Heart left ventricle (tissue), 16 donors: ENCODE measurements at regions not wholly inside any gene's neighbourhood (a gene's known extent, or its start where the extent isn't known, plus 50 kb on each side); places are given as distances from the start of the nearest gene placed in this dataset.

Experiments used
- ATAC-seq, 4 donors: fragments of 200-7000 bp; cut with Tn5 transposase; one replicate each; pipeline ENCODE4 v1.9.1; 2020 to 2022; ENCODE audit warnings: moderate library complexity in 4 of 4, mild to moderate bottlenecking in 3 of 4, moderate number of reproducible peaks in 1 of 4
- DNase-seq, 5 donors: peaks; one replicate each; pipeline ENCODE4 v3.0.0-alpha.2; 2020
- H3K27ac ChIP-seq, 12 donors: fragments of 200-600 bp; sonication (generic) in 4 of 12; one replicate each; pipeline versions ENCODE4 v1.5.0 to v1.8.0; 2016 to 2022; ENCODE audit warnings: mild to moderate bottlenecking in 2 of 12
- H3K27me3 ChIP-seq, 9 donors: fragments of 200-600 bp; sonication (generic) in 2 of 9; one replicate each; pipeline versions ENCODE4 v1.5.1 to v1.8.0; 2016 to 2022; ENCODE audit warnings: mild to moderate bottlenecking in 3 of 9
- H3K36me3 ChIP-seq, 9 donors: fragments of 200-600 bp; sonication (generic) in 2 of 9; one replicate each; pipeline versions ENCODE4 v1.5.0 to v1.8.0; 2018 to 2022; ENCODE audit warnings: mild to moderate bottlenecking in 2 of 9
- H3K4me1 ChIP-seq, 12 donors: fragments of 200-600 bp; sonication (generic) in 4 of 12; one replicate each; pipeline versions ENCODE4 v1.5.0 to v1.8.0; 2016 to 2022; ENCODE audit warnings: mild to moderate bottlenecking in 3 of 12
- H3K4me3 ChIP-seq, 12 donors: fragments of 200-600 bp; sonication (generic) in 4 of 12; one replicate each; pipeline versions ENCODE4 v1.5.0 to v1.8.0; 2017 to 2022; ENCODE audit warnings: mild to moderate bottlenecking in 9 of 12, moderate library complexity in 4 of 12
- H3K9me3 ChIP-seq, 12 donors: fragments of 200-600 bp; sonication (generic) in 4 of 12; one replicate each; pipeline versions ENCODE4 v1.5.0 to v1.8.0; 2016 to 2022; ENCODE audit warnings: mild to moderate bottlenecking in 1 of 12
- CTCF ChIP-seq, 12 donors: fragments of 200-600 bp; sonication (generic) in 4 of 12; IDR thresholded peaks; one replicate each; pipeline versions ENCODE4 v1.5.0 to v1.8.0; 2018 to 2022; ENCODE audit warnings: antibody characterized with exemption in 12 of 12, mild to moderate bottlenecking in 5 of 12
- POLR2A ChIP-seq, 2 donors: fragments of 450-650 bp; IDR thresholded peaks; one replicate each; pipeline ENCODE4 v1.6.1; 2017; ENCODE audit warnings: antibody characterized with exemption in 2 of 2, mild to moderate bottlenecking in 2 of 2, moderate library complexity in 2 of 2
- WGBS, 4 donors: extraction: QIAGEN DNeasy Blood & Tissue Kit in 2 of 4; methylation state at CpG; one replicate each; pipeline versions ENCODE4 v1.1.5 to v1.1.7; 2013 to 2018; 5-methylcytosine and 5-hydroxymethylcytosine counted together
- intact Hi-C, 10 donors: fragments of 100-400 bp; cut with DNase I; formaldehyde crosslinking; loops; one replicate each; pipeline versions ENCODE4 v1.11.1 to v1.14.2; 2022
- donor health status: ischemic (EF 13 %, LVEDD 7.1; RV severe dilation, severe dysfunction).
- donor health status: healthy with polysubstance abuse.
- donor health status: DM: no; HTN: yes; CAD: no.
- donor health status: DM: no; HTN: no; CAD: no.
- donor health status: ischemic (EF 25% LVEDD 6.9; RV normal size, moderate dysfunction).
- donor health status: ischemic (EF 25% LVEDD 5.7; RV mildly dilated, moderate dysfunction).
- donor health status: healthy.
- donor health status: DM: yes; HTN: yes; CAD: no.
- donor health status: ischemic (EF 35%, LVEDD 5.7; RV mildly dilated, moderate dysfunction).
- donor health status: nonischemic (EF 11% LVEDD 7.7; RV severe dilation, severe dysfunction).
- donor health status: DM: yes; HTN: yes; CAD: no.
- donor health status: PGD.
- donor health status: ischemic (EF 29% LVEDD 5.4; RV normal size, mild dysfunction).
- donor health status: nonischemic (EF 23%, LVEDD 6.1; RV moderate dilation, normal function).

- Histone ChIP-seq H3K27ac (no peak overlapping the region), H3K9me3 (peaks cover 0 to 12% (median 0%) of the 10 kb centered on the region in 12 donors), H3K4me3 (no peak overlapping the region), H3K27me3 (no peaks in the 10 kb centered on the region), H3K36me3 (no peaks in the 10 kb centered on the region), H3K4me1 (peaks cover 0 to 28% (median 17%) of the 10 kb centered on the region in 12 donors)
- ATAC-seq (no peak), DNase-seq (peak in 1 of 5 donors; percentile 38)
- intact Hi-C loops: loop anchor here in 8 of 10 donors (5.0 to 10.0 kb wide), 8 partner anchors 38 to 146 kb away; no protein-coding TSS in a partner anchor
- WGBS, 4 donors: 50 to 69% (median 65%) methylated on average over 3 of the region's 3 CpGs
- TF ChIP-seq POLR2A (IDR thresholded peaks at IDR 0.05): no peak
- TF ChIP-seq CTCF (IDR thresholded peaks at IDR 0.05): no peak
These were observed 159.8 kb downstream of the COPRS start for GRCh38 chr17:31699281-31699680.

- no peaks in the 10 kb centered on the region for H3K27me3 ChIP-seq
- WGBS, 4 donors: 94 to 96% (median 95%) methylated on average over 7 of the region's 7 CpGs
- no peak for TF ChIP-seq CTCF (IDR thresholded peaks at IDR 0.05)
- no peak for TF ChIP-seq POLR2A (IDR thresholded peaks at IDR 0.05)
- no peaks in the 10 kb centered on the region for H3K36me3 ChIP-seq
- H3K4me1 ChIP-seq: peaks cover 0 to 33% (median 22%) of the 10 kb centered on the region in 12 donors
- DNase-seq (no peak), ATAC-seq (no peak)
- peaks cover 0 to 12% (median 0%) of the 10 kb centered on the region in 12 donors for H3K9me3 ChIP-seq
- intact Hi-C loops: loop anchor here in 8 of 10 donors (5.0 to 10.0 kb wide), 8 partner anchors 39 to 146 kb away; no protein-coding TSS in a partner anchor
- no peak overlapping the region for H3K27ac ChIP-seq
- H3K4me3 ChIP-seq: no peak overlapping the region
These were observed 160.3 kb downstream of the COPRS start for GRCh38 chr17:31698751-31699150.

GRCh38 chr17:31697838-31698237 is 161.2 kb downstream of the COPRS start:
- DNase-seq: no peak
- TF ChIP-seq POLR2A (IDR thresholded peaks at IDR 0.05): no peak

GRCh38 chr17:31696703-31697325 is 162.2 kb downstream of the COPRS start:
- Histone ChIP-seq H3K4me1 (peaks cover 0 to 52% (median 33%) of the 10 kb centered on the region in 12 donors), H3K27ac (peak overlapping the region in 11 of 12 donors; percentile 49 to 84 (median 77)), H3K27me3 (no peaks in the 10 kb centered on the region), H3K36me3 (no peaks in the 10 kb centered on the region), H3K9me3 (peaks cover 0 to 12% (median 0%) of the 10 kb centered on the region in 12 donors), H3K4me3 (no peak overlapping the region)
- ATAC-seq (no peak), DNase-seq (no peak)
- TF ChIP-seq CTCF (IDR thresholded peaks at IDR 0.05) (no peak), POLR2A (IDR thresholded peaks at IDR 0.05) (no peak)
- intact Hi-C loops: loop anchor here in 9 of 10 donors (1.0 to 10.0 kb wide), 11 partner anchors 40 to 148 kb away; no protein-coding TSS in a partner anchor
- 51 to 63% (median 53%) methylated on average over 9 of the region's 9 CpGs for WGBS, 4 donors

More at GRCh38 chr17:31697838-31698237, 161.2 kb downstream of the COPRS start:
- H3K27me3 ChIP-seq: no peaks in the 10 kb centered on the region
- ATAC-seq: no peak
- H3K4me3 ChIP-seq: no peak overlapping the region
- WGBS, 4 donors: 73 to 80% (median 76%) methylated on average over 9 of the region's 9 CpGs
- peaks cover 0 to 12% (median 0%) of the 10 kb centered on the region in 12 donors for H3K9me3 ChIP-seq
- peaks cover 0 to 42% (median 28%) of the 10 kb centered on the region in 12 donors for H3K4me1 ChIP-seq
- intact Hi-C loops: loop anchor here in 9 of 10 donors (2.0 to 10.0 kb wide), 10 partner anchors 39 to 147 kb away; no protein-coding TSS in a partner anchor
- H3K36me3 ChIP-seq: no peaks in the 10 kb centered on the region
- H3K27ac ChIP-seq: peak overlapping the region in 7 of 12 donors; percentile 9 to 84 (median 77)
